ENCODE measurements at regions not wholly inside any gene's neighbourhood (a gene's known extent, or its start where the extent isn't known, plus 50 kb on each side); places are given as distances from the start of the nearest gene placed in this dataset.

GRCh38 chr15:35211240-35211902 lies 126.3 kb upstream of the NANOGP8 start:
- DNase-seq (no peak), ATAC-seq (ENCODE audit: low FRiP score in 2 of 2) (no peak)
- no peaks in the 10 kb centered on the region for H3K9me3 ChIP-seq
- no peaks in the 10 kb centered on the region for H3K4me1 ChIP-seq
- no peak overlapping the region for H3K4me3 ChIP-seq
- TF ChIP-seq POLR2A (IDR thresholded peaks at IDR 0.05) (no peak), EP300 (IDR thresholded peaks at IDR 0.05) (no peak), POLR2AphosphoS5 (IDR thresholded peaks at IDR 0.05) (no peak)
- TF ChIP-seq, protein P1, sequence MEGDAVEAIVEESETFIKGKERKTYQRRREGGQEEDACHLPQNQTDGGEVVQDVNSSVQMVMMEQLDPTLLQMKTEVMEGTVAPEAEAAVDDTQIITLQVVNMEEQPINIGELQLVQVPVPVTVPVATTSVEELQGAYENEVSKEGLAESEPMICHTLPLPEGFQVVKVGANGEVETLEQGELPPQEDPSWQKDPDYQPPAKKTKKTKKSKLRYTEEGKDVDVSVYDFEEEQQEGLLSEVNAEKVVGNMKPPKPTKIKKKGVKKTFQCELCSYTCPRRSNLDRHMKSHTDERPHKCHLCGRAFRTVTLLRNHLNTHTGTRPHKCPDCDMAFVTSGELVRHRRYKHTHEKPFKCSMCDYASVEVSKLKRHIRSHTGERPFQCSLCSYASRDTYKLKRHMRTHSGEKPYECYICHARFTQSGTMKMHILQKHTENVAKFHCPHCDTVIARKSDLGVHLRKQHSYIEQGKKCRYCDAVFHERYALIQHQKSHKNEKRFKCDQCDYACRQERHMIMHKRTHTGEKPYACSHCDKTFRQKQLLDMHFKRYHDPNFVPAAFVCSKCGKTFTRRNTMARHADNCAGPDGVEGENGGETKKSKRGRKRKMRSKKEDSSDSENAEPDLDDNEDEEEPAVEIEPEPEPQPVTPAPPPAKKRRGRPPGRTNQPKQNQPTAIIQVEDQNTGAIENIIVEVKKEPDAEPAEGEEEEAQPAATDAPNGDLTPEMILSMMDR (IDR thresholded peaks at IDR 0.05) = no peak
- no peaks in the 10 kb centered on the region for H3K27me3 ChIP-seq
- no peaks in the 10 kb centered on the region for H3K36me3 ChIP-seq
- H3K27ac ChIP-seq = no peak overlapping the region

DNA sequence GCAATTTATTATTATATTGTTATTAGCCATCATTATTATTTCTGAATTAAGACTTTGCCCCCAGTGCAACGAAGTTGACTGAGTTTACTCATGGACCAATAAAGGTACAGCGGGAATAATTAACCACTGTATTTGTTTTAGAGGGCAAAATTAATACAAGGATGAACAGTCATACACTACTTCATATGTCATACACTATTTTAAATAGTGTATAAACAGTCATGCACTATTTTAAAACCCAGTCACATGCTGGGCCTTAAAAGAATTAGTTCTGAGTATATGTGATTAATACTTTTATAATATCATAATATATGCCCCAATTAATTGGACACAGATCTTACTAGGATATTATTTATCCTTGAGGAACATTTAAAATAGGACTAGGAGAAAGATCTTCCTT lies 125.3 kb upstream of the NANOGP8 start:
- 47% methylated on average over 2 of the region's 2 CpGs for WGBS, 2 donors
- TF ChIP-seq EP300 (IDR thresholded peaks at IDR 0.05) = no peak
- TF ChIP-seq, protein P1 (IDR thresholded peaks at IDR 0.05) = no peak
- TF ChIP-seq POLR2AphosphoS5 (IDR thresholded peaks at IDR 0.05) = no peak
- no peak for TF ChIP-seq POLR2A (IDR thresholded peaks at IDR 0.05)
- H3K36me3 ChIP-seq = no peaks in the 10 kb centered on the region
- ATAC-seq (ENCODE audit: low FRiP score in 2 of 2) (no peak), DNase-seq (no peak)
- no peaks in the 10 kb centered on the region for H3K4me1 ChIP-seq
- H3K9me3 ChIP-seq = no peaks in the 10 kb centered on the region
- H3K4me3 ChIP-seq = no peak overlapping the region
- no peaks in the 10 kb centered on the region for H3K27me3 ChIP-seq
- no peak overlapping the region for H3K27ac ChIP-seq

DNA sequence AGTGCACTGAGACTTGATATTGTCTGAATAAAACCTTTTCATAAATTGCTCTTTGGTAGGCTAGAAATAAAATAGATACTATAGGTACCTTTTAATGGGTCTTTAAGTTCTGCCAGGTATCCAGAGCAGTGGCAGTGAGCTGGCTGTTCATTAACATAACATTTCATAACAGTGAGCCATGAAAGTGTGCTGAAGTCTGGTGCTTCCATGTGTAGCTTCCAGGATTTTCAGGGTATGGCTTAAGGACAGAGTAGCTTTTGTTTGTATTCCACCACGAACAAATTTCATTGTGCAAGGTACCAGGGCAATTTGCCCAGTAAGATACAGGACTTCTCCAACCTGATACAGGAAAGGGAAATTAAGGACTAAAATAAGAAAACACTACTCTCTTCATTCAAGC lies 124.7 kb upstream of the NANOGP8 start:
- ATAC-seq (ENCODE audit: low FRiP score in 2 of 2) (no peak), DNase-seq (no peak)
- TF ChIP-seq POLR2AphosphoS5 (IDR thresholded peaks at IDR 0.05) (no peak), EP300 (IDR thresholded peaks at IDR 0.05) (no peak), POLR2A (IDR thresholded peaks at IDR 0.05) (no peak)
- TF ChIP-seq, protein P1 (IDR thresholded peaks at IDR 0.05) = no peak
- Histone ChIP-seq H3K9me3 (no peaks in the 10 kb centered on the region), H3K27me3 (no peaks in the 10 kb centered on the region), H3K4me1 (no peaks in the 10 kb centered on the region), H3K4me3 (no peak overlapping the region), H3K36me3 (no peaks in the 10 kb centered on the region), H3K27ac (no peak overlapping the region)
- WGBS, 2 donors = 20 to 33% methylated on average over 1 of the region's 1 CpG

GRCh38 chr15:35208353-35208752 lies 123.3 kb upstream of the NANOGP8 start:
- Histone ChIP-seq H3K4me1 (no peaks in the 10 kb centered on the region), H3K4me3 (no peak overlapping the region), H3K9me3 (no peaks in the 10 kb centered on the region), H3K27ac (no peak overlapping the region), H3K36me3 (no peaks in the 10 kb centered on the region), H3K27me3 (no peaks in the 10 kb centered on the region)
- WGBS, 2 donors = 68 to 78% methylated on average over 3 of the region's 3 CpGs
- ATAC-seq (ENCODE audit: low FRiP score in 2 of 2) (no peak), DNase-seq (no peak)
- TF ChIP-seq POLR2AphosphoS5 (IDR thresholded peaks at IDR 0.05) = no peak
- no peak for TF ChIP-seq POLR2A (IDR thresholded peaks at IDR 0.05)
- TF ChIP-seq, protein P1 (IDR thresholded peaks at IDR 0.05) = no peak
- no peak for TF ChIP-seq EP300 (IDR thresholded peaks at IDR 0.05)

- Histone ChIP-seq H3K9me3 (no peaks in the 10 kb centered on the region), H3K27ac (no peak overlapping the region), H3K4me3 (no peak overlapping the region), H3K27me3 (no peaks in the 10 kb centered on the region), H3K36me3 (no peaks in the 10 kb centered on the region), H3K4me1 (no peaks in the 10 kb centered on the region)
- ATAC-seq (ENCODE audit: low FRiP score in 2 of 2) (no peak), DNase-seq (no peak)
- TF ChIP-seq EP300 (IDR thresholded peaks at IDR 0.05) = no peak
- TF ChIP-seq, protein P1 (IDR thresholded peaks at IDR 0.05) = no peak
- no peak for TF ChIP-seq POLR2A (IDR thresholded peaks at IDR 0.05)
- TF ChIP-seq POLR2AphosphoS5 (IDR thresholded peaks at IDR 0.05) = no peak
- 97% methylated on average over 2 of the region's 2 CpGs for WGBS, 2 donors
Measured at GRCh38 chr15:35206060-35206675, 121.1 kb upstream of the NANOGP8 start.

All from upper lobe of left lung (tissue), 6 donors.